ENCODE measurements at regions not wholly inside any gene's neighbourhood (a gene's known extent, or its start where the extent isn't known, plus 50 kb on each side); places are given as distances from the start of the nearest gene placed in this dataset.
"Not testable (repeated sequence)": the region's sequence is repeated elsewhere in the genome, so short reads cannot be mapped to it uniquely, and the experiment has no call there.

GRCh38 chr3:76442374-76442915 lies 597.5 kb upstream of the ROBO2 start:
- no peak for DNase-seq

- no peak for DNase-seq
Measured at GRCh38 chr3:76456322-76456721, 583.6 kb upstream of the ROBO2 start.

- no peak for DNase-seq
Measured at GRCh38 chr3:76463501-76463900, 576.4 kb upstream of the ROBO2 start.

DNA sequence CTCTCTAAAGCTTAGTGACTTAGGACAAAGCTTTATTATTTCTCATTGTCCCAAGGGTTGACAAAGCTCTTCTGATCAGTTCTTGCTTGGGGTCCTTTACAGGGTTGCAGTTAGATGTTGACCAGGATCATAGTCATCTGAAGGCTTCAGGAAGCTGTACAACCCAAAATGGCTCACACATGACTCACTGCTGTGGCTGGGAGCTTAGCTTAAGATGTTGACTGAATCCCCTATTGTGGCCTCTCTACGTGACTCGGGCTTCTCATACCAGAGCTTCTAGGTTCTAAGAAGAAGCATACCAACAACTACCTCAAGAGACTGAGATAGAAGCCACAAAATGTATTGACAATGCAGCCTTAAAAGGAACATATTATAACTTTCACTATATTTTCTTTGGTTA lies 569.6 kb upstream of the ROBO2 start:
- no peak for DNase-seq

DNA sequence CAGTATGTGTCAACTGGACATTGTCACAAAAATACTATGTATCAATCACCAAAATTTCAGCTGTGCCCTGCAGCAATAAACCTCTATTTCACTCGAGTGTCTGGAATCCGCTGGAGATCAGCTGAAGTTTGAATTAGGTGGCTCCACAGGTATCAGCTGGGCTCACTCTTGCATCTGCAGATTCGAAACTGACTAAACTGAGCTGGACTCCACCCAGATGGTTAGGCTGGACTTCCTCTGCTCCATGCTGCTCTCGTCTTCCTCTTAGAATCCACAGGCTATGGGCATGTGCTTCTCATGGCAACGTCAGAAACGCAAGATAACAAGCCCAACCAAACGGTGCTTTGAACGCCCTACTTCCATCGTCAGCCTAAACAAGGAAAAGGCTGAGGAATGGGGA lies 565.3 kb upstream of the ROBO2 start:
- no peak for DNase-seq

DNA sequence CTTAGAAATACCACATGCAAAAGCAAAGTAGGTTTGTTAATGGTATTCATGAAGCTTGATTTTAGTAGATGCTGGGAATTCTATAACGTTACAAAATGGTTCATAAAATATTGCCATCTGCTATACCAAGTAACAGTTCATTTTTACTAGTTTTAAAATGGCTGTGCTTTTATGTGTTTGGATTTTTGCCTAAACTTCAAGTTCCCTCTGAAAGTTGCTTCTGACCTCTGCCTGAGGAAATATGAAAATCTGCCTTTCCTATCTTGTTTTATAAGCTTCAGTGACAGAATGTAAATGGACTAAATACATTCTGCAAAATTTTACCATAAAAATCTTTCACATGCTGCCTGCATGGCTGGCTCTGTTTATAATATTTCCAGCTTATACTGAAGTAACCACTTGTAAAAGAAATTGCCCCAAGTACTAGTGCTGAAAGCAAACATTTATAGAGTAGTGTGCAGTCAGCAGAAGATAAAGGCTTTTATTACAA lies 560.7 kb upstream of the ROBO2 start:
- no peak for DNase-seq

DNA sequence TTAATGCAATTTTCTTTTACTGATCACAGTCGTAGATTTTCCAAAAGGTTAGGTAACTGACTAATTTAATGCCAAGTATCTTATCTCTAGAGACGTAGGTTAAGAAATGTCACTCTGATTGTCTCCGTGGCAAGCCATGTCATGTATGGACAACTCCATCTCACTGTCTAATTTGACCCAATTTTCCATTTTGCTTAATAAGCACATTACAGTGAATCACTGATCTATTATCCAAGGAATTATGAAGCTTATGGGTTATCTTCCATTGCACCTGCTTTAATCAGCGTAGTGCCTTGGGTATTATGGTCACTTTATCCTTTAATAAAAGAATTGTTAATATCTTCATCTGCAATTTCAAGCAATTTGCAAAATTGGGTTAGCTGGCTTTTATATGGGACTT lies 557.4 kb upstream of the ROBO2 start:
- DNase-seq = no peak

- DNase-seq = no peak
Measured at GRCh38 chr3:76487446-76487845, 552.5 kb upstream of the ROBO2 start.

GRCh38 chr3:76490064-76490463 lies 549.8 kb upstream of the ROBO2 start:
- no peak for DNase-seq

- DNase-seq = no peak
Measured at GRCh38 chr3:76495216-76495615, 544.7 kb upstream of the ROBO2 start.

- no peak for DNase-seq
Measured at GRCh38 chr3:76497636-76498035, 542.3 kb upstream of the ROBO2 start.

DNA sequence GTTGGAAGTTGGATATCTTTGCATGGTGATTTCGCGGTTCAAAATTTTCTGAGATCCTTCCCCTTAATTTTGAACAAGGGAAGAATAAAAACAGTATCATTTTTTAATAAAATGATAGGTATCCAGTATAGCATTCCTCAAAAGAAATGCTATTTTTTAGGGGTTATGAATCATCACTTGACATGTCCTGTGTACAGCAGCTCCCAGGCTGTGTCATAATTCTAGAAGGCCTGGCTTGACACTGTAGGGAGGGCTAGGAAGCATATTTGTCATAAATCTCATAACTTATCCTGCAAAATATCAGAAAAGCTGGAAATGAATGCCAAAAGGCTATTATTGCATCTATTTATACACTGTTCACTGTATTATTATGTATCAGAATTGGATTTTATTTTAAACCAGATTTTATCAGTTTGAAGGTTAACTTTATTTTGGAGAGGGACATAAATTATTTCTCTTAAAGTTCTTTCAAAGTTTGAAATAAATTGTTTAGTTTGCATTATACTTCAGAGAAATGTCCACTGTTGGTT lies 539.1 kb upstream of the ROBO2 start:
- no peak for DNase-seq

- no peak for DNase-seq
Measured at GRCh38 chr3:76501315-76501714, 538.6 kb upstream of the ROBO2 start.

DNA sequence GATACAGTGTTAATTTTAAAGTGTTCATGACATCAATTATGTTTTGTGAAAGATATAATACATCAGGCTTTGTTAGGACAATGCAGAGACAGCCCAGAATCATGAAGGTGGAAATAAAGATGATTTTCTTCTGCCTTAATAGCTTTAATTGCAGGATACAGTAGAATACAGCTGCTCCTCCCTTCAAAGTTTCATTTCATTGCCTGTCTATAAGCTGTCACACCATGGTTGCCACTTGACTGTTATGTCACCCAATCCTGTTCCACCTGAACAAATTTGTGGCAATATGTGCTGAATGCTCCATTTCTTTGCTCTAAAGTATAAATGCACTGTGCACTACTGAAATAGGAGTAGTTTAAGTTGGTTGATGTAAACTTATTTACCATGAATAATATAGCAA lies 537.8 kb upstream of the ROBO2 start:
- no peak for DNase-seq

- no peak for DNase-seq
Measured at GRCh38 chr3:76505202-76505845, 534.6 kb upstream of the ROBO2 start.

- no peak for DNase-seq
Measured at GRCh38 chr3:76509179-76509830, 530.6 kb upstream of the ROBO2 start.

DNA sequence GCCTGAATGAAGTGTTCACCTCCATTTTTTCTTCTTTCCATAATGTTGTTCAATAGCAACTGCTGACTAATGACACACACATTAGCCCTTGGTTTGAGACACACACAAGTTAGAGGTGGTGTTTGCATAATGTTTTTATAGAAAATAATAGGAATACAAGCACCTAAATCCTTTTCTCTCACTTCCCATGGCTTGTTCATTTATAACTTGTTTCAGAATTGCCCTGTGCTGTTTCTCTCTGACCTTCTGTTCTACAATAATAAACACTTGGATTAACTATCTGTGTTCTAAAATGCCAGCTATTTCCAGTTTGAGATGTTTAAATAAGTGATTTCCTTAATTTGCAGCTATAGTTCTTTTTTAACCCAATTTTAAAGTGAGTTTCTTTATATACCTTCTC lies 525.1 kb upstream of the ROBO2 start:
- DNase-seq = no peak

DNA sequence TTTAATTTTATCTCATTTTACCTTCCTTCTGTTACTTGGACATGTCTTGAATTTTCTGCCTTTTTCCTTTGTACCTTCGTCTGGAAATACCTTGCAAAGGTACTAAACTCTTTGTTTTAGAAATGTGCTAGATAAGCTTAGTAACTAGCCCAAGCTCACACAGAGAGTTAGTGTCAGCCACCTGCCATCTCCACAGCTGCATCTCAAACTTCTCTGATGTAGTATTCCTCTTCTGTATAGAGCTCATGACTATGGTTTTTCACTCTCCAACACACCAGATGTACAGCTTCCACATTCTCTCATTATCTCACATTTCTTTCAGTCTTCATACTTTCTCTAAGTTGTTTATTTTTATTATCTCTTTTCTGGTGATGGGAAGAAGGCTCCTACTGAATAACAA lies 516.6 kb upstream of the ROBO2 start:
- no peak for DNase-seq

GRCh38 chr3:76525726-76526125 lies 514.2 kb upstream of the ROBO2 start:
- no peak for DNase-seq

GRCh38 chr3:76527773-76528172 lies 512.1 kb upstream of the ROBO2 start:
- DNase-seq = no peak

GRCh38 chr3:76532158-76532822 lies 507.6 kb upstream of the ROBO2 start:
- DNase-seq = no peak

DNA sequence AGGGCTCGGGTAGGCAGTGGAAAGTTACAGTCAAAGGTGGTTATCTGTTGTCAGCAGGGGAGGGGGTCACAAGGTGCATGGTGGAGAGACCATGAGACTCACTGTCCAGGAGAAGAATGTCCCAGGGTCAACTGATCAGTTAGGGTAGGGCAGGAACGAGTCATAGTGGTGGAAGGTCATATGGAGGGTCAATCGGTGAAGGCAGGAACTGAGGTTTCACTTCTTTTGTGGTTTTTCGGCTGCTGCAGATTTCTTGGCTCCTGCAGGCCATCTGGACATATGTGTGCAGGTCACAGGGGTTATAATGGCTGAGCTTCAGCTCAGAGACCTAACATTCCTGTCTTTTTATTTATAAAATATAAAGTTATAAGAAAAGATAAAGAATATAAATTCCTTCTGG lies 506.2 kb upstream of the ROBO2 start:
- DNase-seq = not testable (repeated sequence)

DNA sequence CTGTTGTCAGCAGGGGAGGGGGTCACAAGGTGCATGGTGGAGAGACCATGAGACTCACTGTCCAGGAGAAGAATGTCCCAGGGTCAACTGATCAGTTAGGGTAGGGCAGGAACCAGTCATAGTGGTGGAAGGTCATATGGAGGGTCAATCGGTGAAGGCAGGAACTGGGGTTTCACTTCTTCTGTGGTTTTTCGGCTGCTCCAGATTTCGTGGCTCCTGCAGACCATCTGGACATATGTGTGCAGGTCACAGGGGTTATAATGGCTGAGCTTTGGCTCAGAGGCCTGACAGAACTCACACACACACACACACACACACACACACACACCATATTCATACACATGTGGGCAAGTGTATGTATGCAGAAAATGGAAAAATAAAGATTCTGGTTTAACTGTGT lies 502.0 kb upstream of the ROBO2 start:
- not testable (repeated sequence) for DNase-seq

GRCh38 chr3:76547674-76548073 lies 492.2 kb upstream of the ROBO2 start:
- no peak for DNase-seq
